ENCODE measurements at regions not wholly inside any gene's neighbourhood (a gene's known extent, or its start where the extent isn't known, plus 50 kb on each side); places are given as distances from the start of the nearest gene placed in this dataset.
"Not testable (repeated sequence)": the region's sequence is repeated elsewhere in the genome, so short reads cannot be mapped to it uniquely, and the experiment has no call there.

GRCh38 chr7:113314594-113314993 lies 196.2 kb upstream of the SMIM30 start:
- no peaks in the 10 kb centered on the region for H3K4me1 ChIP-seq
- no peaks in the 10 kb centered on the region for H3K36me3 ChIP-seq
- intact Hi-C loops (cut with DNase I) = no loop called here
- TF ChIP-seq CTCF (IDR thresholded peaks at IDR 0.05) = no peak
- no peak overlapping the region for H3K4me3 ChIP-seq
- DNase-seq (ENCODE audit: low spot score in 2 of 2) = no peak
- H3K27me3 ChIP-seq = no peaks in the 10 kb centered on the region
- no peak overlapping the region for H3K27ac ChIP-seq
- no peaks in the 10 kb centered on the region for H3K9me3 ChIP-seq

GRCh38 chr7:113308399-113308798 lies 190.0 kb upstream of the SMIM30 start:
- no peak for TF ChIP-seq CTCF (IDR thresholded peaks at IDR 0.05)
- no peaks in the 10 kb centered on the region for H3K27me3 ChIP-seq
- H3K36me3 ChIP-seq = no peaks in the 10 kb centered on the region
- intact Hi-C loops (cut with DNase I) = no loop called here
- no peak for DNase-seq (ENCODE audit: low spot score in 2 of 2)
- H3K9me3 ChIP-seq = no peaks in the 10 kb centered on the region
- H3K4me1 ChIP-seq = no peaks in the 10 kb centered on the region
- H3K4me3 ChIP-seq = no peak overlapping the region
- H3K27ac ChIP-seq = no peak overlapping the region

DNA sequence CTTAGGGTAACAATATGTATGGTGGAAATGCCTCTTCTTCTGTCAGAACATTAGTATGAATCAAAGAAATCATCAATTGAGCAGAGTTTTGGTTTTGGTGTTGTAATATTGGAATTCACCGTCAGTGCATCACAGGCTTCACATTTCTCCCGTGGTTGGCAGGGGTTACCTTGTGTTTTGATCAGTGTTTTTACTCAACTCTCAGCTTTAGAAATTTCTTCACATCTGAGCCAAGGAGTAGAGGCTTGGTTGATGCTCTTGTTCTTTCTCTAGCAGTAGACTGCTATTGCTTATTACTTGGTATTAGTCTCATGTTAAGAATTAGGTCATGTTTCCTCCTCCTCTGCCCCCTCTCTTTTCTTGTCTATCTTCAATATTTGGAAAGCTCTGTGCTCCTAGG lies 188.8 kb upstream of the SMIM30 start:
- Histone ChIP-seq H3K27ac (no peak overlapping the region), H3K4me1 (no peaks in the 10 kb centered on the region), H3K9me3 (no peaks in the 10 kb centered on the region), H3K4me3 (no peak overlapping the region), H3K27me3 (no peaks in the 10 kb centered on the region), H3K36me3 (no peaks in the 10 kb centered on the region)
- intact Hi-C loops (cut with DNase I) = no loop called here
- TF ChIP-seq CTCF (IDR thresholded peaks at IDR 0.05) = no peak
- DNase-seq (ENCODE audit: low spot score in 2 of 2) = no peak

DNA sequence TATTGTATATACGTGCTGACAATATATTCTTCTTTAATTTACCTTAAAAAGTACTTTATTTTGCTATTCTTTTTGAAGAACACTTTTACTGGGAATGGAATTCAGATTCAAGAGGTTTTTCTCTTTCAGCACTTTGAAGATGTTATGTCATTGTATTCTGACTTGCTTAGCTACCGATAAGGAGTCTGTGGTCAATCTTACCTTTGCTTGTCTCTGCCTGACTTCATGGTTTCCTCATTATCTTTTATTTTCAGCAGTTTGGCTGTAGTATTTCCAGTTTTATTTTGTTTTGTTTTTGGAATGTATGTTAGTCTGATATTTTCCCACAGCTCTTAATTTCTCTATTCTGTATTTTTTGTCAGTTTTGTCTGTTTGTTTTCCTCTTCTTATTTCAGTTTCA lies 187.9 kb upstream of the SMIM30 start:
- no peak for TF ChIP-seq CTCF (IDR thresholded peaks at IDR 0.05)
- DNase-seq (ENCODE audit: low spot score in 2 of 2) = no peak
- intact Hi-C loops (cut with DNase I) = no loop called here
- Histone ChIP-seq H3K4me3 (no peak overlapping the region), H3K27ac (no peak overlapping the region), H3K4me1 (no peaks in the 10 kb centered on the region), H3K36me3 (no peaks in the 10 kb centered on the region), H3K9me3 (no peaks in the 10 kb centered on the region), H3K27me3 (no peaks in the 10 kb centered on the region)

GRCh38 chr7:113304104-113304503 lies 185.8 kb upstream of the SMIM30 start:
- no peaks in the 10 kb centered on the region for H3K4me1 ChIP-seq
- no peak for DNase-seq (ENCODE audit: low spot score in 2 of 2)
- no peaks in the 10 kb centered on the region for H3K9me3 ChIP-seq
- H3K36me3 ChIP-seq = no peaks in the 10 kb centered on the region
- H3K4me3 ChIP-seq = no peak overlapping the region
- no peak for TF ChIP-seq CTCF (IDR thresholded peaks at IDR 0.05)
- no peak overlapping the region for H3K27ac ChIP-seq
- intact Hi-C loops (cut with DNase I) = no loop called here
- no peaks in the 10 kb centered on the region for H3K27me3 ChIP-seq

GRCh38 chr7:113303388-113303787 lies 185.0 kb upstream of the SMIM30 start:
- H3K36me3 ChIP-seq; DNase-seq (ENCODE audit: low spot score in 2 of 2); H3K4me3 ChIP-seq; H3K27me3 ChIP-seq; H3K9me3 ChIP-seq; H3K27ac ChIP-seq; intact Hi-C loops (cut with DNase I); H3K4me1 ChIP-seq: not testable (repeated sequence)

Data from ascending aorta (tissue), 2 donors.